B cell (primary cell): ENCODE measurements at regions not wholly inside any gene's neighbourhood (a gene's known extent, or its start where the extent isn't known, plus 50 kb on each side); places are given as distances from the start of the nearest gene placed in this dataset.

Experiments
- ATAC-seq: fragments of 200-7000 bp; cut with Tn5 transposase; one replicate; pipeline ENCODE4 v1.10.0; 2021; ENCODE audit warnings: low read depth, mild to moderate bottlenecking, moderate number of reproducible peaks, moderate library complexity
- CTCF ChIA-PET: fragments of 350-600 bp; sonication (Branson Sonifier 250); formaldehyde crosslinking; loops from one replicate; lab custom pipeline; 2021; ENCODE audit warnings: antibody characterized with exemption, inconsistent platforms; lab: Charles Lee
- POLR2A ChIA-PET: fragments of 350-600 bp; sonication (Branson Sonifier 250); formaldehyde crosslinking; loops from one replicate; lab custom pipeline; 2021; ENCODE audit warnings: antibody characterized with exemption; lab: Charles Lee
- DNase-seq: peaks from one replicate; pipeline ENCODE4 v3.0.0; 2013
- H2AFZ ChIP-seq: 2 replicates; pipeline ENCODE4 v1.6.1; 2012; ENCODE audit warnings: mild to moderate bottlenecking, low read depth, low read length; ENCODE audit not compliant: insufficient read depth, poor library complexity, severe bottlenecking
- H3K27ac ChIP-seq, 2 donors: 1 replicate in 1 of 2; 2 replicates in 1 of 2; pipeline ENCODE4 v1.5.1; 2012 to 2013; ENCODE audit warnings: low read length in 2 of 2, mild to moderate bottlenecking in 2 of 2, moderate library complexity in 1 of 2
- H3K27me3 ChIP-seq, 4 experiments: fragments of 200-600 bp in 1 of 4; sonication (generic) in 1 of 4; replicated peaks in 1 of 4; 1 replicate in 2 of 4; 2 replicates in 2 of 4; pipeline versions ENCODE4 v1.6.1 to v1.7.0; 2013 to 2016; ENCODE audit warnings: low read length in 3 of 4, mild to moderate bottlenecking in 2 of 4, mixed read lengths in 1 of 4, moderate library complexity in 1 of 4; ENCODE audit not compliant: insufficient read depth in 4 of 4, control insufficient read depth in 3 of 4; ENCODE audit errors: control extremely low read depth in 1 of 4
- H3K36me3 ChIP-seq, 2 experiments: replicated peaks in 1 of 2; 1 replicate in 1 of 2; 2 replicates in 1 of 2; pipeline versions ENCODE4 v1.6.1 to v1.7.1; 2013; ENCODE audit warnings: low read length in 1 of 2; ENCODE audit not compliant: insufficient read depth in 2 of 2, control insufficient read depth in 1 of 2; ENCODE audit errors: control extremely low read depth in 1 of 2, extremely low read depth in 1 of 2
- H3K4me1 ChIP-seq, 2 donors: fragments of 200-600 bp in 1 of 2; sonication (generic) in 1 of 2; 1 replicate in 1 of 2; 2 replicates in 1 of 2; pipeline versions ENCODE4 v1.5.1 to v1.6.1; 2013 to 2017; ENCODE audit warnings: low read length in 2 of 2; ENCODE audit not compliant: control insufficient read depth in 2 of 2, insufficient read depth in 2 of 2
- H3K4me2 ChIP-seq: replicated peaks from 2 replicates; pipeline ENCODE3; 2012; ENCODE audit warnings: mild to moderate bottlenecking, low read depth, low read length; ENCODE audit not compliant: poor library complexity, severe bottlenecking
- H3K4me3 ChIP-seq, 5 experiments: fragments of 200-600 bp in 1 of 5; sonication (generic) in 1 of 5; 1 replicate in 3 of 5; 2 replicates in 2 of 5; pipeline versions ENCODE4 v1.5.1 to v1.7.0; 2011 to 2016; ENCODE audit warnings: low read length in 4 of 5, mild to moderate bottlenecking in 4 of 5, low read depth in 2 of 5, control low read depth in 1 of 5, moderate library complexity in 1 of 5; ENCODE audit not compliant: insufficient read depth in 1 of 5; ENCODE audit errors: control extremely low read depth in 1 of 5, extremely low read depth in 1 of 5
- H3K79me2 ChIP-seq: fragments of 200-600 bp; sonication (generic); one replicate; pipeline ENCODE4 v1.6.0; 2016; ENCODE audit warnings: low read length; ENCODE audit not compliant: control insufficient read depth, insufficient read depth
- H3K9ac ChIP-seq: fragments of 200-600 bp; sonication (generic); 2 replicates; pipeline ENCODE4 v1.6.1; 2017; ENCODE audit warnings: mild to moderate bottlenecking, low read length, moderate library complexity
- H3K9me3 ChIP-seq, 3 donors: one replicate each; pipeline versions ENCODE4 v1.6.1 to v1.7.1; 2013; ENCODE audit warnings: low read length in 2 of 3; ENCODE audit not compliant: control insufficient read depth in 2 of 3, insufficient read depth in 1 of 3; ENCODE audit errors: control extremely low read depth in 1 of 3
- H4K20me1 ChIP-seq: 2 replicates; pipeline ENCODE4 v1.6.0; 2012; ENCODE audit warnings: mild to moderate bottlenecking, low read length; ENCODE audit not compliant: insufficient read depth, control insufficient read depth, poor library complexity, severe bottlenecking
- H3K27ac Mint-ChIP-seq: one replicate; pipeline ENCODE4 v1.8.0; 2021; ENCODE audit warnings: mixed read lengths
- H3K27me3 Mint-ChIP-seq: one replicate; pipeline ENCODE4 v1.8.0; 2021; ENCODE audit warnings: mixed read lengths
- H3K4me1 Mint-ChIP-seq: one replicate; pipeline ENCODE4 v1.8.0; 2021; ENCODE audit warnings: mixed read lengths
- H3K4me3 Mint-ChIP-seq: one replicate; pipeline ENCODE4 v1.8.0; 2021; ENCODE audit warnings: mixed read lengths
- H3K9me3 Mint-ChIP-seq: one replicate; pipeline ENCODE4 v1.8.0; 2022; ENCODE audit warnings: mixed read lengths; ENCODE audit not compliant: insufficient read depth
- EZH2 ChIP-seq: IDR thresholded peaks from 2 replicates; pipeline ENCODE4 v1.6.1; 2012; ENCODE audit warnings: borderline replicate concordance, low read depth, mild to moderate bottlenecking, moderate library complexity, low read length; ENCODE audit not compliant: insufficient read depth, poor library complexity, severe bottlenecking
- WGBS: methylation state at CpG from one replicate; pipeline ENCODE4 v1.1.5; 2013; ENCODE audit warnings: missing lambda C conversion rate; ENCODE audit not compliant: insufficient coverage; 5-methylcytosine and 5-hydroxymethylcytosine counted together
- intact Hi-C: fragments of 100-400 bp; cut with micrococcal nuclease; formaldehyde crosslinking; loops from one replicate; pipeline ENCODE4 v1.10.0; 2022
- TF ChIP-seq, protein P1 (sequence below): fragments of 200-600 bp; IDR thresholded peaks from one replicate; pipeline ENCODE4 v1.8.0; 2022; ENCODE audit warnings: antibody characterized with exemption, mild to moderate bottlenecking

DNA sequence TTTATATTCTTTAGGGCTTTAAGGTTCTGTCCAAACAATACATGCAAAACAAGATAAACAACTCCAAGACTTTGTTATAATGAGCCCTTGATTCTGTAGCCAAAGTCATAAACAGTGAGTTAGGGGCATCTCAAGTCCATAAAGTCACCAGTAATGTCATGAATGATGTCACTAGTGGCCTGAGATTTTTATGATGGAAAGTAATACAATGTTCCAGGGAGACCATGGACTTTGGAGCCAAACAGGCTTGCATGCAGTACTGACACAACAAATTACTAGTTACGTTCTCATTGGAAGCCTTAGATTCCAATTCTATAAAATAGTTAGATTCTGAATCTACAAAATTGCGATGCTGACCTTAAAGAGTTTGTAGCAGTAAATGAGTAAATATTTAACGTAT, 280.0 kb downstream of the HINT1 start:
- Mint-ChIP-seq H3K4me1 (no peaks in the 10 kb centered on the region), H3K9me3 (no peaks in the 10 kb centered on the region), H3K27ac (no peak overlapping the region), H3K4me3 (no peak overlapping the region), H3K27me3 (peaks cover 29% of the 10 kb centered on the region)
- H3K27ac ChIP-seq: no peak overlapping the region
- no CpG with 5 or more reads among the region's 3 CpGs for WGBS
- no peaks in the 10 kb centered on the region for H3K4me1 ChIP-seq
- no peaks in the 10 kb centered on the region for H3K9me3 ChIP-seq
- CTCF ChIA-PET: no interaction called here
- H3K36me3 ChIP-seq: no peaks in the 10 kb centered on the region
- intact Hi-C loops: no loop called here
- no peak for ATAC-seq
- H3K27me3 ChIP-seq: peaks cover 0 to 9% (median 1%) of the 10 kb centered on the region in 4 experiments
- H2AFZ ChIP-seq: no peak overlapping the region
- no peaks in the 10 kb centered on the region for H4K20me1 ChIP-seq
- TF ChIP-seq, protein P1, sequence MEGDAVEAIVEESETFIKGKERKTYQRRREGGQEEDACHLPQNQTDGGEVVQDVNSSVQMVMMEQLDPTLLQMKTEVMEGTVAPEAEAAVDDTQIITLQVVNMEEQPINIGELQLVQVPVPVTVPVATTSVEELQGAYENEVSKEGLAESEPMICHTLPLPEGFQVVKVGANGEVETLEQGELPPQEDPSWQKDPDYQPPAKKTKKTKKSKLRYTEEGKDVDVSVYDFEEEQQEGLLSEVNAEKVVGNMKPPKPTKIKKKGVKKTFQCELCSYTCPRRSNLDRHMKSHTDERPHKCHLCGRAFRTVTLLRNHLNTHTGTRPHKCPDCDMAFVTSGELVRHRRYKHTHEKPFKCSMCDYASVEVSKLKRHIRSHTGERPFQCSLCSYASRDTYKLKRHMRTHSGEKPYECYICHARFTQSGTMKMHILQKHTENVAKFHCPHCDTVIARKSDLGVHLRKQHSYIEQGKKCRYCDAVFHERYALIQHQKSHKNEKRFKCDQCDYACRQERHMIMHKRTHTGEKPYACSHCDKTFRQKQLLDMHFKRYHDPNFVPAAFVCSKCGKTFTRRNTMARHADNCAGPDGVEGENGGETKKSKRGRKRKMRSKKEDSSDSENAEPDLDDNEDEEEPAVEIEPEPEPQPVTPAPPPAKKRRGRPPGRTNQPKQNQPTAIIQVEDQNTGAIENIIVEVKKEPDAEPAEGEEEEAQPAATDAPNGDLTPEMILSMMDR: no peak
- TF ChIP-seq EZH2: no peak
- POLR2A ChIA-PET: no interaction called here
- no peak overlapping the region for H3K4me3 ChIP-seq
- H3K9ac ChIP-seq: no peak overlapping the region
- H3K79me2 ChIP-seq: no peaks in the 10 kb centered on the region
- no peak overlapping the region for H3K4me2 ChIP-seq
- no peak for DNase-seq

GRCh38 chr5:130884023-130884422, 281.0 kb downstream of the HINT1 start:
- TF ChIP-seq, protein P1: no peak
- TF ChIP-seq EZH2: no peak
- intact Hi-C loops: no loop called here
- ChIA-PET POLR2A (no interaction called here), CTCF (interaction anchor here (2.2 kb wide), 1 partner anchor 13 kb away, joined by 10 read pairs; no protein-coding TSS in a partner anchor)
- no peak overlapping the region for H2AFZ ChIP-seq
- H3K4me3 ChIP-seq: no peak overlapping the region
- Mint-ChIP-seq H3K27me3 (peaks cover 25% of the 10 kb centered on the region), H3K4me1 (no peaks in the 10 kb centered on the region), H3K9me3 (no peaks in the 10 kb centered on the region), H3K4me3 (no peak overlapping the region), H3K27ac (no peak overlapping the region)
- 100% methylated on average over 1 of the region's 2 CpGs for WGBS
- no peak for ATAC-seq
- H3K4me2 ChIP-seq: no peak overlapping the region
- no peak overlapping the region for H3K9ac ChIP-seq
- H3K27me3 ChIP-seq: peaks cover 0 to 6% (median 1%) of the 10 kb centered on the region in 4 experiments
- H3K36me3 ChIP-seq: no peaks in the 10 kb centered on the region
- no peak for DNase-seq
- no peaks in the 10 kb centered on the region for H3K79me2 ChIP-seq
- no peaks in the 10 kb centered on the region for H4K20me1 ChIP-seq
- H3K9me3 ChIP-seq: peaks cover 0 to 2% (median 0%) of the 10 kb centered on the region in 3 donors
- H3K27ac ChIP-seq: no peak overlapping the region
- H3K4me1 ChIP-seq: no peaks in the 10 kb centered on the region
